ENCODE measurements at regions not wholly inside any gene's neighbourhood (a gene's known extent, or its start where the extent isn't known, plus 50 kb on each side); places are given as distances from the start of the nearest gene placed in this dataset.
A peak's percentile ranks its signal among the peaks of the same experiment; 100 is the strongest.
"Not testable (repeated sequence)": the region's sequence is repeated elsewhere in the genome, so short reads cannot be mapped to it uniquely, and the experiment has no call there.

- DNase-seq = no peak
- H3K27me3 Mint-ChIP-seq (ENCODE audit: low read depth, poor library complexity) = peaks cover 9% of the 10 kb centered on the region
- no peaks in the 10 kb centered on the region for H3K9me3 Mint-ChIP-seq
- no peak overlapping the region for H3K4me3 Mint-ChIP-seq
- H3K4me1 Mint-ChIP-seq = peaks cover 18% of the 10 kb centered on the region
- H3K27ac Mint-ChIP-seq = no peak overlapping the region
- no peak for TF ChIP-seq CTCF (IDR thresholded peaks at IDR 0.05)
- H3K36me3 Mint-ChIP-seq (ENCODE audit: low read depth) = no peaks in the 10 kb centered on the region
Measured at GRCh38 chr1:214143006-214143992, 137.7 kb upstream of the SMYD2 start.

GRCh38 chr1:214144521-214144920, 136.4 kb upstream of the SMYD2 start:
- H3K27ac Mint-ChIP-seq; DNase-seq; H3K27me3 Mint-ChIP-seq (ENCODE audit: low read depth, poor library complexity); H3K36me3 Mint-ChIP-seq (ENCODE audit: low read depth); H3K9me3 Mint-ChIP-seq; H3K4me3 Mint-ChIP-seq: not testable (repeated sequence)
- H3K4me1 Mint-ChIP-seq = peaks cover 18% of the 10 kb centered on the region

- DNase-seq = no peak
- TF ChIP-seq CTCF (IDR thresholded peaks at IDR 0.05) = no peak
- Mint-ChIP-seq H3K27me3 (ENCODE audit: low read depth, poor library complexity) (peaks cover 5% of the 10 kb centered on the region), H3K9me3 (peaks cover 2% of the 10 kb centered on the region), H3K36me3 (ENCODE audit: low read depth) (no peaks in the 10 kb centered on the region), H3K4me1 (peaks cover 18% of the 10 kb centered on the region), H3K27ac (no peak overlapping the region), H3K4me3 (no peak overlapping the region)
Measured at GRCh38 chr1:214146523-214146922, 134.4 kb upstream of the SMYD2 start.

- peaks cover 18% of the 10 kb centered on the region for H3K9me3 Mint-ChIP-seq
- no peak for TF ChIP-seq CTCF (IDR thresholded peaks at IDR 0.05)
- H3K4me3 Mint-ChIP-seq = peak overlapping the region; percentile 9
- H3K27ac Mint-ChIP-seq = no peak overlapping the region
- H3K27me3 Mint-ChIP-seq (ENCODE audit: low read depth, poor library complexity) = peaks cover 14% of the 10 kb centered on the region
- peaks cover 43% of the 10 kb centered on the region for H3K4me1 Mint-ChIP-seq
- peaks cover 11% of the 10 kb centered on the region for H3K36me3 Mint-ChIP-seq (ENCODE audit: low read depth)
- no peak for DNase-seq
Measured at GRCh38 chr1:214154596-214155292, 126.2 kb upstream of the SMYD2 start.

- no peak for DNase-seq
- no peak overlapping the region for H3K4me3 Mint-ChIP-seq
- peaks cover 43% of the 10 kb centered on the region for H3K4me1 Mint-ChIP-seq
- no peak for TF ChIP-seq CTCF (IDR thresholded peaks at IDR 0.05)
- H3K36me3 Mint-ChIP-seq (ENCODE audit: low read depth) = peaks cover 14% of the 10 kb centered on the region
- H3K9me3 Mint-ChIP-seq = peaks cover 20% of the 10 kb centered on the region
- H3K27me3 Mint-ChIP-seq (ENCODE audit: low read depth, poor library complexity) = peaks cover 14% of the 10 kb centered on the region
- peak overlapping the region; percentile 71 for H3K27ac Mint-ChIP-seq
Measured at GRCh38 chr1:214155987-214156625, 124.9 kb upstream of the SMYD2 start.

GRCh38 chr1:214164173-214164572, 116.8 kb upstream of the SMYD2 start:
- DNase-seq = no peak
- TF ChIP-seq CTCF (IDR thresholded peaks at IDR 0.05) = no peak
- H3K4me1 Mint-ChIP-seq = no peaks in the 10 kb centered on the region
- peaks cover 8% of the 10 kb centered on the region for H3K27me3 Mint-ChIP-seq (ENCODE audit: low read depth, poor library complexity)
- H3K27ac Mint-ChIP-seq = peak overlapping the region; percentile 61
- H3K4me3 Mint-ChIP-seq = no peak overlapping the region
- peaks cover 8% of the 10 kb centered on the region for H3K9me3 Mint-ChIP-seq
- H3K36me3 Mint-ChIP-seq (ENCODE audit: low read depth) = peaks cover 7% of the 10 kb centered on the region

Measured in nephron progenitor cell (in vitro differentiated cells).